ENCODE measurements at regions not wholly inside any gene's neighbourhood (a gene's known extent, or its start where the extent isn't known, plus 50 kb on each side); places are given as distances from the start of the nearest gene placed in this dataset.

GRCh38 chr2:378364-378763 lies 90.5 kb upstream of the ALKAL2 start:
- no peak for TF ChIP-seq CTCF (IDR thresholded peaks at IDR 0.05; ENCODE audit: extremely low read depth, missing control alignments)
- no peak for DNase-seq (ENCODE audit: low spot score)

- no peak for TF ChIP-seq CTCF (IDR thresholded peaks at IDR 0.05; ENCODE audit: extremely low read depth, missing control alignments)
- DNase-seq (ENCODE audit: low spot score), result no peak
Observed at GRCh38 chr2:377414-377813, 89.5 kb upstream of the ALKAL2 start.

GRCh38 chr2:375956-376307 lies 88.0 kb upstream of the ALKAL2 start:
- TF ChIP-seq CTCF (IDR thresholded peaks at IDR 0.05; ENCODE audit: extremely low read depth, missing control alignments), result no peak
- no peak for DNase-seq (ENCODE audit: low spot score)

- TF ChIP-seq CTCF (IDR thresholded peaks at IDR 0.05; ENCODE audit: extremely low read depth, missing control alignments), result no peak
- no peak for DNase-seq (ENCODE audit: low spot score)
Observed at GRCh38 chr2:375270-375955, 87.5 kb upstream of the ALKAL2 start.

GRCh38 chr2:368386-368785 lies 80.5 kb upstream of the ALKAL2 start:
- DNase-seq (ENCODE audit: low spot score), result no peak
- no peak for TF ChIP-seq CTCF (IDR thresholded peaks at IDR 0.05; ENCODE audit: extremely low read depth, missing control alignments)

GRCh38 chr2:367246-367645 lies 79.4 kb upstream of the ALKAL2 start:
- TF ChIP-seq CTCF (IDR thresholded peaks at IDR 0.05; ENCODE audit: extremely low read depth, missing control alignments), result no peak
- no peak for DNase-seq (ENCODE audit: low spot score)

GRCh38 chr2:366706-367105 lies 78.8 kb upstream of the ALKAL2 start:
- no peak for TF ChIP-seq CTCF (IDR thresholded peaks at IDR 0.05; ENCODE audit: extremely low read depth, missing control alignments)
- no peak for DNase-seq (ENCODE audit: low spot score)

Data from GM20000 (cell line).